Liver (tissue), 3 donors: ENCODE measurements at regions not wholly inside any gene's neighbourhood (a gene's known extent, or its start where the extent isn't known, plus 50 kb on each side); places are given as distances from the start of the nearest gene placed in this dataset.

Experiments
- CTCF ChIP-seq: fragments of 150-350 bp; IDR thresholded peaks from 2 replicates; pipeline ENCODE4 v1.5.1; 2017; ENCODE audit warnings: improper control_type of control experiment, low read depth, low read length; ENCODE audit not compliant: missing input control
- EGR1 ChIP-seq, 2 donors: IDR thresholded peaks; 2 replicates each; pipeline ENCODE4 v1.6.1; 2016 to 2018; ENCODE audit warnings: antibody characterized with exemption in 2 of 2, low read depth in 2 of 2
- FOXA1 ChIP-seq: IDR thresholded peaks from 2 replicates; pipeline ENCODE4 v1.6.1; 2016; ENCODE audit warnings: antibody characterized with exemption
- GABPA ChIP-seq, 2 donors: IDR thresholded peaks in 1 of 2; conservative IDR thresholded peaks in 1 of 2; 2 replicates each; pipeline ENCODE4 v1.6.1; 2016; ENCODE audit warnings: antibody characterized with exemption in 2 of 2, mild to moderate bottlenecking in 1 of 2, moderate library complexity in 1 of 2
- HNF4A ChIP-seq, 2 donors: conservative IDR thresholded peaks; 2 replicates each; pipeline ENCODE4 v1.6.1; 2016; ENCODE audit warnings: antibody characterized with exemption in 2 of 2, mild to moderate bottlenecking in 2 of 2
- HNF4G ChIP-seq: IDR thresholded peaks from 2 replicates; pipeline ENCODE4 v1.6.1; 2016; ENCODE audit warnings: antibody characterized with exemption
- JUND ChIP-seq, 2 donors: IDR thresholded peaks; 2 replicates each; pipeline ENCODE4 v1.6.1; 2016; ENCODE audit warnings: antibody characterized with exemption in 2 of 2
- MAX ChIP-seq: IDR thresholded peaks from 2 replicates; pipeline ENCODE4 v1.6.1; 2016; ENCODE audit warnings: antibody characterized with exemption
- RAD21 ChIP-seq, 2 donors: IDR thresholded peaks; 2 replicates each; pipeline ENCODE4 v1.6.1; 2016; ENCODE audit warnings: antibody characterized with exemption in 2 of 2, mild to moderate bottlenecking in 2 of 2
- REST ChIP-seq: IDR thresholded peaks from 2 replicates; pipeline ENCODE4 v1.6.1; 2016; ENCODE audit warnings: antibody characterized with exemption, mild to moderate bottlenecking
- SP1 ChIP-seq: IDR thresholded peaks from 2 replicates; pipeline ENCODE4 v1.6.1; 2018; ENCODE audit warnings: antibody characterized with exemption, mild to moderate bottlenecking
- TAF1 ChIP-seq: conservative IDR thresholded peaks from 2 replicates; pipeline ENCODE4 v1.6.1; 2016; ENCODE audit warnings: antibody characterized with exemption, mild to moderate bottlenecking
- ZBTB33 ChIP-seq: IDR thresholded peaks from 2 replicates; pipeline ENCODE4 v1.6.1; 2016; ENCODE audit warnings: antibody characterized with exemption
- donor health status: healthy.
- donor health status: healthy.

DNA sequence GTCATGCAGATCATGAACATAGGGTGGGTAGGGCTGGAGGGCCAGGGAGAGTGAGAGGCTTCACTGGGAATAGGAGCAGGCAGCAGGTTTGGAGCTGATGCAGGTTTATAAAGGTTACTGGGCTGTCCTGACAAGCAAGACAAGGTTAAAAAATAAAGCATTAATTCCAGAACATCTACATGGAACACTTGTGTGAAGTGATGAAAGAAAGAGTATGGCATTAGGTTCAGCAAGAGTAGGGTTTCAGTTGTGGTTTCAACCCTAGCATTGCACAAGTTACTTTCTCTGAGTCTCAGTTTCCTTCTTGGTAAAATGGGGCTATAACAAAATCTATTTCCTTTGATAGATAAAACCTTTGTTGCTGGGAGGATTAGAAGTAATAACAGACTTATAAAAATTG is 114.6 kb upstream of the SESN3 start:
- TF ChIP-seq CTCF, result no peak
- TF ChIP-seq ZBTB33, result no peak
- no peak for TF ChIP-seq JUND (IDR thresholded peaks at IDR 0.05)
- TF ChIP-seq HNF4A (conservative IDR thresholded peaks at IDR 0.05), result no peak
- TF ChIP-seq SP1, result no peak
- no peak for TF ChIP-seq MAX
- TF ChIP-seq HNF4G, result no peak
- TF ChIP-seq GABPA (IDR thresholded peaks at IDR 0.05 in 1 of 2, conservative IDR thresholded peaks at IDR 0.05 in 1 of 2), result no peak
- no peak for TF ChIP-seq REST
- no peak for TF ChIP-seq RAD21 (IDR thresholded peaks at IDR 0.05)
- TF ChIP-seq TAF1, result no peak
- TF ChIP-seq FOXA1, result no peak
- TF ChIP-seq EGR1 (IDR thresholded peaks at IDR 0.05; ENCODE audit: low read depth in 2 of 2), result no peak
